Sigmoid colon (tissue), 6 donors: ENCODE measurements at regions not wholly inside any gene's neighbourhood (a gene's known extent, or its start where the extent isn't known, plus 50 kb on each side); places are given as distances from the start of the nearest gene placed in this dataset.

Source experiments
- DNase-seq: peaks from one replicate; pipeline ENCODE4 v3.0.0-alpha.2; 2019
- H3K27ac ChIP-seq, 4 donors: fragments of 200-600 bp; sonication (generic); one replicate each; pipeline ENCODE4 v1.5.1; 2016 to 2019; ENCODE audit warnings: mild to moderate bottlenecking in 1 of 4
- H3K27me3 ChIP-seq, 3 donors: fragments of 200-600 bp; sonication (generic); one replicate each; pipeline ENCODE4 v1.5.1; 2019; ENCODE audit warnings: mild to moderate bottlenecking in 1 of 3
- H3K36me3 ChIP-seq, 4 donors: fragments of 200-600 bp; sonication (generic); one replicate each; pipeline ENCODE4 v1.5.1; 2016 to 2019
- H3K4me1 ChIP-seq, 4 donors: fragments of 200-600 bp; sonication (generic); one replicate each; pipeline ENCODE4 v1.5.1; 2017 to 2019
- H3K4me3 ChIP-seq, 4 donors: fragments of 200-600 bp; sonication (generic); one replicate each; pipeline ENCODE4 v1.5.1; 2017 to 2019; ENCODE audit warnings: mild to moderate bottlenecking in 2 of 4, moderate library complexity in 1 of 4
- H3K9me3 ChIP-seq, 4 donors: fragments of 200-600 bp in 3 of 4; sonication (generic) in 3 of 4; one replicate each; pipeline versions ENCODE4 v1.5.1 to v1.6.1; 2013 to 2019
- CTCF ChIP-seq, 4 experiments: fragments of 450-650 bp in 3 of 4; fragments of 200-600 bp in 1 of 4; IDR thresholded peaks; one replicate each; pipeline ENCODE4 v1.5.1; 2016 to 2019; ENCODE audit warnings: antibody characterized with exemption in 4 of 4, mild to moderate bottlenecking in 3 of 4, moderate library complexity in 2 of 4
- EP300 ChIP-seq, 4 donors: sonication (generic); formaldehyde crosslinking; IDR thresholded peaks; one replicate each; pipeline ENCODE4 v1.6.1; 2017; ENCODE audit warnings: antibody characterized with exemption in 4 of 4
- POLR2A ChIP-seq, 2 donors: fragments of 450-650 bp; IDR thresholded peaks; one replicate each; pipeline ENCODE4 v1.6.1; 2016; ENCODE audit warnings: antibody characterized with exemption in 2 of 2, mild to moderate bottlenecking in 2 of 2, moderate library complexity in 2 of 2
- POLR2AphosphoS5 ChIP-seq, 4 donors: sonication (generic); formaldehyde crosslinking; IDR thresholded peaks; one replicate each; pipeline ENCODE4 v1.6.1; 2017; ENCODE audit warnings: antibody characterized with exemption in 4 of 4
- WGBS, 2 donors: extraction: QIAGEN DNeasy Blood & Tissue Kit; methylation state at CpG; one replicate each; pipeline ENCODE4 v1.1.7; 2013; 5-methylcytosine and 5-hydroxymethylcytosine counted together
- intact Hi-C: fragments of 100-400 bp; cut with DNase I; formaldehyde crosslinking; loops from one replicate; pipeline ENCODE4 v1.15.1; 2023
- donor health status: healthy with polysubstance abuse.
- donor health status: healthy.

GRCh38 chr9:94168203-94169000, 84.1 kb downstream of the PTPDC1 start:
- H3K4me3 ChIP-seq, result peak overlapping the region; percentile 84 to 100 (median 92)
- peaks cover 0 to 8% (median 0%) of the 10 kb centered on the region in 4 donors for H3K36me3 ChIP-seq
- intact Hi-C loops, result loop anchor here (5.0 kb wide), 1 partner anchor 36 kb away; no protein-coding TSS in a partner anchor
- H3K27ac ChIP-seq, result peak overlapping the region; percentile 100
- H3K9me3 ChIP-seq, result no peaks in the 10 kb centered on the region
- TF ChIP-seq EP300 (IDR thresholded peaks at IDR 0.05), result no peak
- no peak for TF ChIP-seq POLR2A (IDR thresholded peaks at IDR 0.05)
- TF ChIP-seq POLR2AphosphoS5 (IDR thresholded peaks at IDR 0.05), result no peak
- no peak for TF ChIP-seq CTCF (IDR thresholded peaks at IDR 0.05)
- WGBS, 2 donors, result 7 to 28% methylated on average over 10 of the region's 10 CpGs
- DNase-seq, result no peak
- H3K27me3 ChIP-seq, result no peaks in the 10 kb centered on the region
- peaks cover 0 to 61% (median 59%) of the 10 kb centered on the region in 4 donors for H3K4me1 ChIP-seq

GRCh38 chr9:94169968-94170367, 85.7 kb downstream of the PTPDC1 start:
- H3K4me1 ChIP-seq, result peaks cover 0 to 76% (median 75%) of the 10 kb centered on the region in 4 donors
- peak overlapping the region; percentile 100 for H3K27ac ChIP-seq
- no peak for DNase-seq
- H3K4me3 ChIP-seq, result peak overlapping the region in 2 of 4 donors; percentile 2 to 92
- TF ChIP-seq EP300 (IDR thresholded peaks at IDR 0.05) (no peak), POLR2A (IDR thresholded peaks at IDR 0.05) (no peak), POLR2AphosphoS5 (IDR thresholded peaks at IDR 0.05) (peak; percentile 22 to 79 (median 71)), CTCF (IDR thresholded peaks at IDR 0.05) (no peak)
- peaks cover 0 to 20% (median 0%) of the 10 kb centered on the region in 4 donors for H3K36me3 ChIP-seq
- no peaks in the 10 kb centered on the region for H3K9me3 ChIP-seq
- no peaks in the 10 kb centered on the region for H3K27me3 ChIP-seq
- intact Hi-C loops, result loop anchor here (5.0 kb wide), 1 partner anchor 38 kb away; no protein-coding TSS in a partner anchor

- TF ChIP-seq EP300 (IDR thresholded peaks at IDR 0.05) (no peak), POLR2A (IDR thresholded peaks at IDR 0.05) (no peak), CTCF (IDR thresholded peaks at IDR 0.05) (no peak), POLR2AphosphoS5 (IDR thresholded peaks at IDR 0.05) (no peak)
- Histone ChIP-seq H3K4me3 (no peak overlapping the region), H3K27me3 (no peaks in the 10 kb centered on the region), H3K9me3 (no peaks in the 10 kb centered on the region), H3K4me1 (peaks cover 0 to 98% (median 97%) of the 10 kb centered on the region in 4 donors), H3K36me3 (peaks cover 0 to 49% (median 7%) of the 10 kb centered on the region in 4 donors), H3K27ac (peak overlapping the region in 3 of 4 donors; percentile 41 to 100 (median 100))
- 61 to 72% methylated on average over 3 of the region's 3 CpGs for WGBS, 2 donors
- intact Hi-C loops, result no loop called here
- no peak for DNase-seq
Measured at GRCh38 chr9:94173632-94174031, 85.5 kb upstream of the ZNF169 start.

- DNase-seq, result no peak
- Histone ChIP-seq H3K4me3 (no peak overlapping the region), H3K36me3 (peaks cover 0 to 51% (median 7%) of the 10 kb centered on the region in 4 donors), H3K27ac (peak overlapping the region in 3 of 4 donors; percentile 15 to 100 (median 100)), H3K4me1 (peaks cover 0 to 98% (median 97%) of the 10 kb centered on the region in 4 donors), H3K9me3 (no peaks in the 10 kb centered on the region), H3K27me3 (no peaks in the 10 kb centered on the region)
- WGBS, 2 donors, result 57 to 64% methylated on average over 1 of the region's 1 CpG
- TF ChIP-seq POLR2A (IDR thresholded peaks at IDR 0.05) (no peak), CTCF (IDR thresholded peaks at IDR 0.05) (no peak), POLR2AphosphoS5 (IDR thresholded peaks at IDR 0.05) (no peak), EP300 (IDR thresholded peaks at IDR 0.05) (no peak)
- intact Hi-C loops, result no loop called here
Measured at GRCh38 chr9:94174164-94174563, 84.9 kb upstream of the ZNF169 start.
